ACC112 (cell line): ENCODE measurements at regions not wholly inside any gene's neighbourhood (a gene's known extent, or its start where the extent isn't known, plus 50 kb on each side); places are given as distances from the start of the nearest gene placed in this dataset.

Experiments used
- H2AFZ ChIP-seq: fragments of 200-600 bp; sonication (generic); one replicate; pipeline ENCODE4 v1.6.0; 2017; ENCODE audit warnings: antibody characterized with exemption, low read length; ENCODE audit not compliant: unreplicated experiment
- H3K27ac ChIP-seq: fragments of 200-600 bp; sonication (generic); 2 replicates; pipeline ENCODE4 v1.5.1; 2014; ENCODE audit warnings: low read depth, mild to moderate bottlenecking, antibody characterized with exemption, low read length, moderate library complexity
- H3K27me3 ChIP-seq: fragments of 200-600 bp; sonication (generic); 2 replicates; pipeline ENCODE4 v1.6.1; 2014; ENCODE audit warnings: mild to moderate bottlenecking, antibody characterized with exemption, low read length, moderate library complexity, mixed read lengths; ENCODE audit not compliant: insufficient read depth
- H3K36me3 ChIP-seq: fragments of 200-600 bp; sonication (generic); 2 replicates; pipeline ENCODE4 v1.6.1; 2016; ENCODE audit warnings: mild to moderate bottlenecking, antibody characterized with exemption, low read length, moderate library complexity, mixed read lengths; ENCODE audit not compliant: insufficient read depth
- H3K4me1 ChIP-seq: fragments of 200-600 bp; sonication (generic); one replicate; pipeline ENCODE4 v1.6.1; 2016; ENCODE audit warnings: low read length, mixed read lengths; ENCODE audit not compliant: insufficient read depth, unreplicated experiment, control insufficient read depth
- H3K4me3 ChIP-seq: fragments of 200-600 bp; sonication (generic); 2 replicates; pipeline ENCODE4 v1.5.1; 2014; ENCODE audit warnings: mild to moderate bottlenecking, low read depth, low read length
- H3K79me2 ChIP-seq: fragments of 200-600 bp; sonication (generic); one replicate; pipeline ENCODE4 v1.6.0; 2016; ENCODE audit warnings: low read length; ENCODE audit not compliant: control insufficient read depth, unreplicated experiment, insufficient read depth

GRCh38 chr9:135213566-135213965 lies 126.1 kb downstream of the OLFM1 start:
- H2AFZ ChIP-seq: no peak overlapping the region
- no peak overlapping the region for H3K4me3 ChIP-seq
- H3K36me3 ChIP-seq: no peaks in the 10 kb centered on the region
- peaks cover 73% of the 10 kb centered on the region for H3K27me3 ChIP-seq
- no peaks in the 10 kb centered on the region for H3K4me1 ChIP-seq
- no peaks in the 10 kb centered on the region for H3K79me2 ChIP-seq
- H3K27ac ChIP-seq: no peak overlapping the region

- no peak overlapping the region for H3K4me3 ChIP-seq
- no peaks in the 10 kb centered on the region for H3K4me1 ChIP-seq
- H3K79me2 ChIP-seq: no peaks in the 10 kb centered on the region
- no peak overlapping the region for H2AFZ ChIP-seq
- no peak overlapping the region for H3K27ac ChIP-seq
- H3K27me3 ChIP-seq: peaks cover 74% of the 10 kb centered on the region
- no peaks in the 10 kb centered on the region for H3K36me3 ChIP-seq
Observed at GRCh38 chr9:135214054-135214640, 126.7 kb downstream of the OLFM1 start.

GRCh38 chr9:135214706-135215105 lies 127.2 kb downstream of the OLFM1 start:
- Histone ChIP-seq H2AFZ (no peak overlapping the region), H3K4me1 (no peaks in the 10 kb centered on the region), H3K27me3 (peaks cover 74% of the 10 kb centered on the region), H3K27ac (no peak overlapping the region), H3K4me3 (no peak overlapping the region), H3K36me3 (no peaks in the 10 kb centered on the region), H3K79me2 (no peaks in the 10 kb centered on the region)

- H3K27ac ChIP-seq: no peak overlapping the region
- H3K79me2 ChIP-seq: no peaks in the 10 kb centered on the region
- no peak overlapping the region for H3K4me3 ChIP-seq
- H2AFZ ChIP-seq: no peak overlapping the region
- H3K36me3 ChIP-seq: no peaks in the 10 kb centered on the region
- H3K27me3 ChIP-seq: peaks cover 70% of the 10 kb centered on the region
- H3K4me1 ChIP-seq: no peaks in the 10 kb centered on the region
Observed at GRCh38 chr9:135215571-135216161, 128.2 kb downstream of the OLFM1 start.

- H3K27me3 ChIP-seq: peaks cover 66% of the 10 kb centered on the region
- no peak overlapping the region for H3K4me3 ChIP-seq
- no peak overlapping the region for H3K27ac ChIP-seq
- H3K79me2 ChIP-seq: no peaks in the 10 kb centered on the region
- no peaks in the 10 kb centered on the region for H3K4me1 ChIP-seq
- H2AFZ ChIP-seq: no peak overlapping the region
- no peaks in the 10 kb centered on the region for H3K36me3 ChIP-seq
Observed at GRCh38 chr9:135216236-135216635, 128.8 kb downstream of the OLFM1 start.

- Histone ChIP-seq H2AFZ (no peak overlapping the region), H3K4me1 (no peaks in the 10 kb centered on the region), H3K27me3 (peaks cover 66% of the 10 kb centered on the region), H3K79me2 (no peaks in the 10 kb centered on the region), H3K27ac (no peak overlapping the region), H3K4me3 (no peak overlapping the region), H3K36me3 (no peaks in the 10 kb centered on the region)
Observed at GRCh38 chr9:135216791-135217441, 129.4 kb downstream of the OLFM1 start.

- Histone ChIP-seq H3K27ac (no peak overlapping the region), H3K4me1 (no peaks in the 10 kb centered on the region), H3K36me3 (no peaks in the 10 kb centered on the region), H2AFZ (no peak overlapping the region), H3K27me3 (peaks cover 60% of the 10 kb centered on the region), H3K79me2 (no peaks in the 10 kb centered on the region), H3K4me3 (no peak overlapping the region)
Observed at GRCh38 chr9:135217836-135218235, 130.4 kb downstream of the OLFM1 start.

- Histone ChIP-seq H3K79me2 (no peaks in the 10 kb centered on the region), H3K27me3 (peaks cover 52% of the 10 kb centered on the region), H3K4me3 (no peak overlapping the region), H3K27ac (no peak overlapping the region), H3K4me1 (no peaks in the 10 kb centered on the region), H2AFZ (no peak overlapping the region), H3K36me3 (no peaks in the 10 kb centered on the region)
Observed at GRCh38 chr9:135218331-135219225, 131.1 kb downstream of the OLFM1 start.

GRCh38 chr9:135219676-135220600 lies 132.5 kb downstream of the OLFM1 start:
- Histone ChIP-seq H2AFZ (no peak overlapping the region), H3K4me1 (no peaks in the 10 kb centered on the region), H3K36me3 (no peaks in the 10 kb centered on the region), H3K27ac (no peak overlapping the region), H3K27me3 (peaks cover 41% of the 10 kb centered on the region), H3K79me2 (no peaks in the 10 kb centered on the region), H3K4me3 (no peak overlapping the region)
